Stimulated activated CD4-positive, alpha-beta T cell treated with anti-CD3 and anti-CD28 coated beads, Interleukin-4, amount 100 ng/mL, for 24 hours (primary cell): ENCODE measurements at regions not wholly inside any gene's neighbourhood (a gene's known extent, or its start where the extent isn't known, plus 50 kb on each side); places are given as distances from the start of the nearest gene placed in this dataset.
"Not testable (repeated sequence)": the region's sequence is repeated elsewhere in the genome, so short reads cannot be mapped to it uniquely, and the experiment has no call there.

ENCODE experiments used
- DNase-seq: peaks from one replicate; pipeline ENCODE4 v3.0.0-alpha.2; 2020

DNA sequence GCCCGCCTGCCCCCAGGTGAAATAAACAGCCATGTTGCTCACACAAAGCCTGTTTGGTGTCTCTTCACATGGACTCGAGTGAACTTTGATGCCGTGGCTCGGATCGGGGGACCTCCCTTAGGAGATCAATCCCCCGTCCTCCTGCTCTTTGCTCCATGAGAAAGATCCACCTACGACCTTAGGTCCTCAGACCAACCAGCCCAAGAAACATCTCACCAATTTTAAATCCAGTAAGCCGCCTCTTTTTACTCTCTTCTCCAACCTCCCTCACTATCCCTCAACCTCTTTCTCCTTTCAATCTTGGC, 521.0 kb downstream of the IRS2 start:
- not testable (repeated sequence) for DNase-seq

GRCh38 chr13:109264603-109265437, 521.6 kb downstream of the IRS2 start:
- DNase-seq = not testable (repeated sequence)

- not testable (repeated sequence) for DNase-seq
These were observed 528.6 kb downstream of the IRS2 start for GRCh38 chr13:109257761-109258157.
